ENCODE measurements at regions not wholly inside any gene's neighbourhood (a gene's known extent, or its start where the extent isn't known, plus 50 kb on each side); places are given as distances from the start of the nearest gene placed in this dataset.

DNA sequence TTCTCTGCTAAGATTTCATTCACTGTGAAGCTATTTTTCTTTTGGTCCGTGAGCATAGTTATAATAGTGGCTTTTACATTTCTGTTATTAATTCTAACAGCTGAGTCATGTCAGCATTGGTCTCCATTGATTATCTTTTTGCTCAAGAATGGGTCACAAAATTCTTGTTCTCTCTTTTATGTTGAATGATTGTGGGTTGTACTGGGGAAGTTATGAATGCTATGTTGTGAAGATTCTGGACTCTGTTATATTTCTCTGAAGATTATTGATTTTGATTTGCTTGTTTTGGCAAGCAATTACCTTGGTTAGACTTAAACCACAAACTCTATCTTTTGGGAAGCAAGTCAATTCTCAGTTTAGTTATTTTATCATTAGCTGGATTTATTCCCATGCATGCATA is 98.8 kb downstream of the IRX5 start:
- no peak for TF ChIP-seq POLR2A (IDR thresholded peaks at IDR 0.05; ENCODE audit: low read depth, low read length)
- no peak for DNase-seq (ENCODE audit: insufficient read length, low spot score)
- no peak for FAIRE-seq

DNA sequence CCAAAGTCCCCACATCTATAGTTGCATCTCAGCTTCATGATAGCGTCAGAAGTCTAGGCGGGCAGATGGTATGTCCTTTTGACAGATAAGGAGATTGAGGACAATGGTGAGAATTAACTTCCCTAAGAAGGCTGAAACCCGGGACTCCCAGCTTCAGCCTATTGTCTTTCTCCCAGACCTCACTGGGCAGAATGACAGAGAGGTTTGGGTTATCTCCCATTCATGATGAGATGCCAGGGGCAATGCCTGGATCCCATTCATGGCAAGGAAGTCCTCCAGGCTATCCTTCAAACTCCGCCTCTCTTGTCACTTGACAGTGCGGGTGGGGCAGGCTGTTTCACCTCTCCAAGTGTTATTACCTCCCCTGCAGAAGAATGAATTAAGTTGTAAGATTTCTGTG is 100.3 kb downstream of the IRX5 start:
- DNase-seq (ENCODE audit: insufficient read length, low spot score), result no peak
- TF ChIP-seq POLR2A (IDR thresholded peaks at IDR 0.05; ENCODE audit: low read depth, low read length), result no peak
- FAIRE-seq, result no peak

DNA sequence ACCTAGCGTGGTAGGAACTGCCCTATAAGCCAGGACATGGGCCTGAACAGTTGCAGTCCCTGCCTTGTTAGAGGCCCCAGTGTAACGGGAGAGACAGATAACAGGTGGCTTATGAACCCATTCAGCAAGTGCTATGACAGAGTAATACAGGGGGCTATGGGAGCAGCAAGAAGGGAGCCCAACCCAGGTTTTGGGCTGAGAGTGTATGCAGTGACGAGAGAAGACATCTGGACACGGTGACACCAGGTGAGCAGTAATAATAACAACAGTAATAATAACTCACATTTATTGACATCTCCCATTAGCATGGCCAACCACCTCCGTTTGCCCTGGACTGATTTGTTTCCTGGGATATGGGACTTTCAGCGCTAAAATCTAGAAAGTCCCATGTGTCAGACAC is 100.8 kb downstream of the IRX5 start:
- no peak for DNase-seq (ENCODE audit: insufficient read length, low spot score)
- no peak for FAIRE-seq
- TF ChIP-seq POLR2A (IDR thresholded peaks at IDR 0.05; ENCODE audit: low read depth, low read length), result no peak

DNA sequence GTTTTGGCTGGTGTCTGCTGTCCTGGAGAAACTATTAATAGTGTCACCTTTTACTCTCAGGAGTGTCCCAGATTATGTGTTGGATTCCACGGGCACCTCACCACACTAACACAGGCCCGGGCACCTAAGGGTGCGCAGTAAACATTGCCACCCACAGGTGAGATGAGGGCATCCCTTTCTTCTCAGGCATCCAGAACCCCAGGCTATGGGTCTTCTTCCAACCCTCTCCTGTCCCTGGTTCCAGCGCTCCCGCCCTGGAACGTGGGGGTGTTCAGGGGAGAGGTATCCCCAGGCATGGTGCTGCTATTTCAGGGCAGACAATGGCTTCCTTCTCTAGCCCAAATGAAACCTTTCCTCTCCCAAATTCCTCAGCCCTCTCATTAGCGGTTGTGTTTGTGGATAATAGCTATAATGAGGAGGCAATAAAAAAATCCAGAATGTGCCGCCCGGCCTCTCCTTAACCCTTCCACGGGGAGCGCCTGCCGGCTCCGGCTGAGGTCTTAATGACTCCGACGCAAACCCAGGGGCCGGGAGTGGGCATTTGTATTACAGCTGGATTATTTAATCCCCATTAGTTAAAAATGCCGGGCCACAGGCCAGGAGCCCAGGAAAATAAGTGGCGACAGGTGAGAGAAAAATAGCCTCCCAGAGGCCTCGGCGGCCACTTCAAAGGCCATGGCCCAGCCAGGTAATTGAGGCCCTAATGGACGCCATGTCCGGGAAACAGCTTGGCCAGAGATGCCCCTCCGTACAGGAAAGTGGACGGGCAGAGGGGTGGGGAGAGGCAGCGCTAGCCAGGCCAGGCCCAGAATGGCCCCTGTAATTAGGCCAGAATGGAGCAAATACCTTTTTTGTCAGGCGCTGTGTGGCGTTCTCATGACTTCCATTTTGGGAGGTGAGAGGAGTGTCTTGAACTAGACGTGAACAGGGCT is 102.8 kb downstream of the IRX5 start:
- DNase-seq (ENCODE audit: insufficient read length, low spot score), result no peak
- FAIRE-seq, result no peak
- no peak for TF ChIP-seq POLR2A (IDR thresholded peaks at IDR 0.05; ENCODE audit: low read depth, low read length)

DNA sequence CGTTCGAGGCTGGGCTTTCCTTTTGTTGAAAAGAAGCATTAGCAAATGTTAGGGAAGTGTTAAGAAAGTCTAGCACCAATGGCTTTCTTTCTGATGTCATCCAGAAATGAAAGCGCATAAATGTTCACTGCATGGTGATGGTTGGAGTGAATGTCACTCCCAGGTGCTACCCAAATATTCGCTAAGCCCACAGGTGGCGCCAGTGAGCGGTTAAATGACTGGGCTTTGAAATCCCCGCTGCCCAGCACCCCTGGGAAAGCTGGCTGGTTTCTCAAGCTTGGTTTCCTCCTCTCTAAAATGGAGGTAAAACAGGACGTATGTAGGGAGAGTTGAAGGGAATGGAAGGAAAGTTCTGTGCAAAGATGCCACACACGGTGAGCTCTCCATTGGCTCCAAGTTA is 104.4 kb downstream of the IRX5 start:
- TF ChIP-seq POLR2A (IDR thresholded peaks at IDR 0.05; ENCODE audit: low read depth, low read length), result no peak
- FAIRE-seq (no peak), DNase-seq (ENCODE audit: insufficient read length, low spot score) (peak; percentile 16)

DNA sequence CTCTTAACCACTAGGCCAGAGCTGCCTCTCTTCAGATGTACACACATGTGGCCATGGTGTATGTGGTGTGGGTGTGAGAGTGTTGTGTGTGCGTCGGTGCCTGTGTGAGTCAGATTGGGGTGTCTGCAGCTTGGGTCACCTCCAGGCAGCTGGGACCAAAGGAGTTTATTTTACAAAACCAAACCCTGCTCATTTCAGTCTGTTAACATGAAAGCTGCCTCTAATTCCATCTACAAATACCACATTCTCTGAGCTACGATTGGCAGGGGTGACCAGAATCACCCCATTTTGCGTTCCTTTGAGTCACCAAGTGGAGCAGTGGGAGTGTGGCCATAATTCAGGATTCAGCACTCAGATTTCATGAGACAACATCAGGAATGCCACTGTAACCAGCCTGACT is 105.3 kb downstream of the IRX5 start:
- TF ChIP-seq POLR2A (IDR thresholded peaks at IDR 0.05; ENCODE audit: low read depth, low read length), result no peak
- FAIRE-seq (no peak), DNase-seq (ENCODE audit: insufficient read length, low spot score) (no peak)

DNA sequence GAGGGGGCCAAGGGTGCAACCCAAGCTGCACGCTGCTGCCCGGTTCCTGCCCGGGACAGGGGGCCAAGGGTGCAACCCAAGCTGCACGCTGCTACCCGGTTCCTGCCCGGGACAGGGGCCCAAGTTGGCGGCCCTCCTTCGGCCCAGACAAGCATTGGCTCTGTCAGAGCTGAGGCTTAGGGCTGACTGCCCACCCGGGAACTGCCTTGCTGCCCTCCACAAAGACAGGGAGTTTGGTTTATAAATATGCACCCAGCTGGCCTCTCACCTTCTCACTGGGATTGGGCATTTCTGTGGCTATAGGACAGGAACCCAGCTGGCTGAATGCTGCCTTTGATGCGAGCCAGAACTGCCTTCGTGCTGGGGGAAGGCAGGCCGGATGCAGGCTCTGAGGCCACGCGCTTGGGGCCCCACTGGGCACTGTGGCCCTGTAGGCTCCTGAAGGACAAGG is 105.7 kb downstream of the IRX5 start:
- no peak for TF ChIP-seq POLR2A (IDR thresholded peaks at IDR 0.05; ENCODE audit: low read depth, low read length)
- no peak for DNase-seq (ENCODE audit: insufficient read length, low spot score)
- no peak for FAIRE-seq

DNA sequence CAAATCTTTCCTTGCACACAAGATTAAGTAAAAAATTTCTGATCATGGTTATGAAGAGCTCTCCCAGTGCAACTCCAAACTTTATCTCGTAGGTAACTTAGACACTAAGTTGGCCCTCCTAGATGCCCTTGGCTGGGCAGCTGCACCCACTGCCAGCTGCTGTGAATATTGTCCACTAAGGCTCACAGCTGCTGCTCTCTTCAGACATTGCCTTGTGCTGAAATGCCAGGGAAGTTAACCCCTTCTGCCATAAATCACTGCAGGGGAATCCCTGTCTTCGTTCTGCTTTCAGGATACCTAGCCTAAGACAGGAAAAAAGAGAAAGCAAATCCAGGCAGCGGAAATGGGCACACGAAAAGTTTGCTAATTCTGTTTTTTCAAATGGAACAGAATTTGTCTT is 106.4 kb downstream of the IRX5 start:
- FAIRE-seq (no peak), DNase-seq (ENCODE audit: insufficient read length, low spot score) (no peak)
- TF ChIP-seq POLR2A (IDR thresholded peaks at IDR 0.05; ENCODE audit: low read depth, low read length), result no peak

DNA sequence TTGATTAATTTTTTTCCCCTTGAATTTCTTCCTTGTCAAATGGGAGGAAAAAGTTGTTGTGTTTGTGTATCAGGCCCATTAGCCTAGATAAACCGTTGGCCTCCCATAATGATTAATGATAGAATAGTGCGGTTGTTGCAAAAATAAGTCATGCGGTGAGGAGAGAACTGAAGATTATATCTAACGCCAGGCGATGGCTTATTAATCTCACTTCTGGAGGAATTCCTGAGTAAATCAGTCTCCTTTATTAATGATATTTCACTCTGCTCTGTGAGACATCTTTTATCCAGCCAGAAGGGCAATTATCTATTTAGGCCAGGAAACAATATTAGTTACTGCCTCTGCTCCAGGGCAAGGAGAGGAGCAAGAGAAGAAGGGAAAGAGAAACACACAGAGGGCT is 107.3 kb downstream of the IRX5 start:
- FAIRE-seq, result no peak
- DNase-seq (ENCODE audit: insufficient read length, low spot score), result no peak
- TF ChIP-seq POLR2A (IDR thresholded peaks at IDR 0.05; ENCODE audit: low read depth, low read length), result no peak

DNA sequence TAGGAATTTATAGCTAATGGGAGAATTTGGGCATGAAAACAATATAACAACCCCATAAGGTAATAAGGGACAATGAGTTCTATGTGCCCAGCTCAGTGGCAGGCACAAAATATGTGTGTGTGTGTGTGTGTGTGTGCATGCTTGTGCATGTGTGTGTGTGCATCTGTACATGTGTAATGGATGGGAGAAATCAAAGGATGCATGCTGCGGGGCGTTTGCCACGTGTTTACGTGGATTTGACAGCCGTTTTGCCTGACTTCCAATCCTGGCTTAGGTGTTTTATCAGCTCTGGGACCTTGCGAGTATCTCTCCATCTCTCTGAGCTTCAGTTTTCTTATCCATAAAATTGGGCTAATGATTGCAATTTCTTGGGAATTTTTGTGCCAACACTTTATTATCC is 108.4 kb downstream of the IRX5 start:
- no peak for FAIRE-seq
- no peak for TF ChIP-seq POLR2A (IDR thresholded peaks at IDR 0.05; ENCODE audit: low read depth, low read length)
- no peak for DNase-seq (ENCODE audit: insufficient read length, low spot score)

DNA sequence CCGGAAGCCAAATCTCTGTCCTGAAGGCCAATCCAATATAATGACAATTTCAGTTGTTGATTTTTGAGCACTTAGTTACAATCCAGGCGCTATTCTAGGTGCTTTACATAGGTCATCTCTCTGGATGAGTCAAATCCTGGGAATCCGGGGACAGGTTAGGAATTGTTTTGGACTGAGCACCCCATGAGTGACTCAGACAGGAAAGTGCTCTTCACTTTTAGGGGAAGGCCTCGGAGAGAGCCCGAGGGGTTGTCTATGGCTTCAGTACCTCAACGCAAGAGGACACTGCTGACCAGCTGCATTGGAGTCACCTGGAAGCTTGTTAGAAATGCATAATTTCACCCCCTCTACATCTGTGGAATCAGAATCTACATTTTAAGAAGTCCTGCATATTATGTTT is 108.8 kb downstream of the IRX5 start:
- TF ChIP-seq POLR2A (IDR thresholded peaks at IDR 0.05; ENCODE audit: low read depth, low read length), result no peak

DNA sequence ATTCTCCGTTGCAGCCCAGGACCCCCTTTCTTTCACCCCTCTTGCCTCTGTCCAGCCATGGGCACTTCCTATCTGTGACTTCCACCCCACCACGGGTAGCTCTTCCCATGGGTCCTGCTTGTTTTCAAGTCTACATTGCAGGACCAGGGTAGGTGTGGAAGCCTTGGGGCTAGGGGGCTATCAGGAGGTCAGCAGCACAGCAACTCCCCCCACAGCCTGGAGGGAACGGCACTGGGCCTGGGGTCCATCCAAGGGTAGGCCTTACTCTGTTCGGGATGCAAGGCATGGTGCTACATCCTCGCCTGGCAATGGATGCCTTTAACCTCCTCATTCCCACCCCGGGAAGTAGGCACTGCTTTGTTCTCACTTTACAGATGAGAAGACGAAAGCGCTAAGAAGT is 109.3 kb downstream of the IRX5 start:
- TF ChIP-seq POLR2A (IDR thresholded peaks at IDR 0.05; ENCODE audit: low read depth, low read length), result no peak
- DNase-seq (ENCODE audit: insufficient read length, low spot score) (no peak), FAIRE-seq (no peak)

More for the DNA sequence above, 108.8 kb downstream of the IRX5 start:
- FAIRE-seq, result no peak
- DNase-seq (ENCODE audit: insufficient read length, low spot score), result no peak

DNA sequence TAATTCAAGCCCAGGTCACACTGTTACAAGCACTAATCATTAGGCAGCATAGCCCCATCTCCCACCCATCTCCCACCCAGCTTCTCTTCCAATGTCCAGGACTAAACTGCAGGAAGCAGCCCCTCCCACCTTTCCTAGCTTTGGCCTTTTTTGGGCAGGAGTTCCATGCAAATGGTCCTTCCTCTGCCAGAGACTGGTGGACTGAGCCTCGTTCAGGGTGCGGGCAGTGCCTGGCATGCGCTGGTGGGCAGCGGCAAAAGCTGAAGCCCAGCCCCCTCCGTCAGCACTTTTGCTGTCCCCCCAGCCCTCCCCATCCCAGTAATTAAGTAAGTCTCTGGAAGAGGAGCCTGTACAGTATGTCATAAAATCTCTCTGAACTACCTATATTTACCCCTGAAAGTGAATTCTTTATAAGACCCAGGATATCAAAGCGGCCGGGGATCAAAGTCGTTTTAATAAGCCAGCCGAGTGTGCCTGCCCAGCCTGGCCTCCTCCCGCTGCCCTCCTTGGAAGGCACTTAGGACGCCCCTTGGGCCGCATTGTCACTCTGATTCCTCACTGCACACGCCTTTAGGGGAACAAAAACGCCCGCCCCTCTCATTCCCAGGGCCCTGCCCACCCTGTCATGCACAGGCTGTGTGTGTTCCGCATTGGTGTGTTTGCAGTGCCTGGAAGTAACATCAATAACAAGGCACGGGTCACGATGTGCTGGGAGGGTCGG is 109.9 kb downstream of the IRX5 start:
- DNase-seq (ENCODE audit: insufficient read length, low spot score) (no peak), FAIRE-seq (no peak)
- no peak for TF ChIP-seq POLR2A (IDR thresholded peaks at IDR 0.05; ENCODE audit: low read depth, low read length)

DNA sequence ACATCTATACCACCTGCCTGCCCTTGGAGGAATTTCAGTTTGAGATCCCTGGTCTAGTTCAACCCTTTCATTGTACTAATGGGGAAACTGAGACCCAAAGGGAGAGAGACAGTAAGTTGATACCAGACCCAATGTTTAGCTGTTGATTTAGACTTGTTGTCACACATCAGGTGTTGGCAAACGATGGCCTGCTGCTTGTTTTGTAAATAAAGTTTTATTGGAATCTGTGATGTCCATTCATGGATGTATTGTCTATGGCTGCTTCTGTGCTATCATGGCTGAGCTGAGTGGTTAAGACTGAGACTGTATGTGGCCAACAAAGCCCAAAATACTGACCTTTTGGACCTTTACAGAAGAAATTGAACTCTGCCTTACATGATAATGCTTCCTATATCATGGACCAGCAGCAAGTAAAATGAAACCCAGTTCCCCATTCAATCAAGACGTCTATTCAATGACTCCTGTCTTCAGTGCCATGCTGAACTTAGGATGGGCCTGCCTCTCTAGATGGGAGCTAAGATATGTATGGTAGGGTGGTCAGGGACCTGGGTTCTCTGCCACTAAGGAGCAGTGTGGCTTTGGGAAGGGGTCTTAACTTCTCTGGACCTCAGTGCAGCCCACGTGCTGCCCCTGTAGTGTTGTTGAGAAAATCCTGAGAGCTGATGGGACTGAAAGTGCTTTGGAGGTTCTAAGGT is 111.0 kb downstream of the IRX5 start:
- TF ChIP-seq POLR2A (IDR thresholded peaks at IDR 0.05; ENCODE audit: low read depth, low read length), result no peak

More for the DNA sequence above, 111.0 kb downstream of the IRX5 start:
- DNase-seq (ENCODE audit: insufficient read length, low spot score), result no peak
- no peak for FAIRE-seq

Measured in H54 (cell line).